HG02852 (cell line): ENCODE measurements at regions not wholly inside any gene's neighbourhood (a gene's known extent, or its start where the extent isn't known, plus 50 kb on each side); places are given as distances from the start of the nearest gene placed in this dataset.
"Not testable (repeated sequence)": the region's sequence is repeated elsewhere in the genome, so short reads cannot be mapped to it uniquely, and the experiment has no call there.

ENCODE experiments used
- ATAC-seq: cut with Tn5 transposase; IDR thresholded peaks from one replicate; pipeline ENCODE4 v1.9.1; 2021; ENCODE audit warnings: mild to moderate bottlenecking, moderate library complexity; ENCODE audit not compliant: unreplicated experiment

DNA sequence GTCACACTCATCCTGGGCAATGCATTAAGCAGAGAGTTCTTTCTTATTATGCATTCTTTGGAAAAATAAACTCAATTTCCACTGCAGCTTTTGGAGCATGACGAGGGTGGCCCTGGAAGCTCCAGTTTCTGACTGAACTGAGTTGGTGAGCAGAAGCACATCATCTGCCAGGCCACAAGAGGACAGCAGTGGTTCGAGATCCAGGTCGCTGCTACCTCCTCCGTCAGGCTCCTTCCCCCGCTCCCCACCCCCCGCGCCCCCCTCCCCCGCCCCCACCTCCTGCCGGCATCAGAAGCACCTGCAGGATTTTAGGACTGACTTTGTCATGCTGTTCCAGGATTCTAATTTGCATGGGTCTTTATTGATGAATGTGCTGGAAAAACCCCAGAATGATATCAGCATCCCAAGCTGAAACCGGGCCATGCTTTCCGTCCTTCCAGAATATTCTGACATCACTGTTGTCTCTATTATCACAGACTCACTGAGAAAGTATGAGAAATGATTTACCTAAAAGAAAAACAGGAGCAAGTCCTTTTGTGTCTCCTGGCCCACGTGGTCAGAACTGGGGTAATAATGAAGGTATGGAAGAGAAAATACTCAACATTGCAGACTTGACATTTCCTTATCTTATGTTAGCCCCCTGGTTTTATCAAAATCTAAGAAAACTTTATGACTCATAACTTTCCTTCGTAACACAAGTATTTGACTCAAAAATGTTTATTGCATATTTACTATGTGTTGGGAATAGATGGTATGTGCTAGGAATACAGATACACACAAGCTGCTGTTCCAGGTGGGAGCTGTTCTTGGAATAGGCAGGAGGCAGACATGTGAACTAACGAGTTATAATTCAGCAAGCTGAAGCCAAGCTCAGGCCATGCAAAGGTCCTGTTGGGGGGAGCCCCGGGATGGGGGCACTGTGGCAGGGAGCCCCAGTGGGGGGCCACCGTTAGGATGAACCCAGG, 220.2 kb upstream of the EXOC2 start:
- ATAC-seq = no peak

- no peak for ATAC-seq
Measured at GRCh38 chr6:907928-908327, 215.0 kb upstream of the EXOC2 start.

DNA sequence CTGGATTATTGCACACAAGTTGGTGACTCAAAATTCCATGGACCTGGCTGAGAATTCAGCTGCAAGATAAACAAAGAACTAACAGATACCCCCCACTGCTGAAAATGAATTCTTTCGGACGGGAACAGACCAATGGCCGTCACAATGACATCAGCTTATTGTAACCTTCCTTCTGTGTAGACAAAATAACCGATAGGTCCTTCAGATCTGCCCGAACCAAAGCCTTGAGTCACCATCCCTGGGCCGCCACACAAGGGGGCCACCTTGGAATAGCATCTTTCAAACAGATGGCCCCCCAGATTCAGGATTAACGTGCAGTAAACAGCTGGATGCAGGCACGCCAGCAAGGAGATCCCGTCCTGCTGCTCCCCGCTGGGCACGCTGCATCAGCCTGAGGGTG, 214.0 kb upstream of the EXOC2 start:
- ATAC-seq = no peak

GRCh38 chr6:905556-905955, 212.6 kb upstream of the EXOC2 start:
- no peak for ATAC-seq

- ATAC-seq = no peak
Measured at GRCh38 chr6:904994-905393, 212.1 kb upstream of the EXOC2 start.

- ATAC-seq = no peak
Measured at GRCh38 chr6:903761-904160, 210.8 kb upstream of the EXOC2 start.

- ATAC-seq = no peak
Measured at GRCh38 chr6:901696-902460, 208.9 kb upstream of the EXOC2 start.

DNA sequence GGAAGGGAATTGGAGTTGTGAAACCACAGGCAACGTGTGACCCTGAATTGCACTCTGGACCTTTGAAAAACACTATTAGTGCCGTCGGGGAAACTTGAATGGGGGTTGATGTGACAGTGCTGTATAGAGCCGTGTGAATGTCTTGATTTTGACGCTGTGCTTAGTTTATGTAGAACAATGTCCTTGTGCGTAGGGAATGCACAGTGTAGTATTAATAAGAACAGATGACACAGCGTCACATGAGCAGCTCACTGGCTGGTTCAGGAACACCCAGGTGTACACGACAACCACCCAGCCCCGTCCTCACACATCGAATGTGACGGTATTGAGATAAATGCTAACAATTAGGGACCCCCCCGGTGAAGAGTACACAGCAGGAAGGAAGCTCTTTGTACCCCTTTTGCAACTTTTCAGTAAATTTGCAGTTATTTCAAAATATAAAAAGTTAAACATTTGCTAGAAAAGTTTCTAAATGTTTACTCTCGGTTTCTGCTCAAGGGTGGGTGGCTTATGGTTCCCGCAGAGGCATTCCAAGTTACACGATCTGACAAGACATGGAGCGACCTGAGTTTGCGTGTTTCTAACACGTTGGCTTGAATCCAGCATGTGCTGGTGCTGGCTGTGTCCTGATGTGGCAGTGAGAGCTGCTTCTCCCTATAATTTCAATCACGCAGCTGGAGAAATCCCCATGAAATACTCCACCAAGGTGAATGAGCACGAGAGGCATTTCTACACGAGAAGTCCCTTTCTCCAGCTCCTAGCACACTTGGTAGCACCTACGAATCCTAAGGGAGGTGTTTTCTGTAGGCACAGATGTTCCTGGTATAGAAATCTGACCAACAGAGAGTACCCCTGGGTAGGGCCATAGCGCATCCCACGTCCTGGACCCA, 208.0 kb upstream of the EXOC2 start:
- ATAC-seq = no peak

DNA sequence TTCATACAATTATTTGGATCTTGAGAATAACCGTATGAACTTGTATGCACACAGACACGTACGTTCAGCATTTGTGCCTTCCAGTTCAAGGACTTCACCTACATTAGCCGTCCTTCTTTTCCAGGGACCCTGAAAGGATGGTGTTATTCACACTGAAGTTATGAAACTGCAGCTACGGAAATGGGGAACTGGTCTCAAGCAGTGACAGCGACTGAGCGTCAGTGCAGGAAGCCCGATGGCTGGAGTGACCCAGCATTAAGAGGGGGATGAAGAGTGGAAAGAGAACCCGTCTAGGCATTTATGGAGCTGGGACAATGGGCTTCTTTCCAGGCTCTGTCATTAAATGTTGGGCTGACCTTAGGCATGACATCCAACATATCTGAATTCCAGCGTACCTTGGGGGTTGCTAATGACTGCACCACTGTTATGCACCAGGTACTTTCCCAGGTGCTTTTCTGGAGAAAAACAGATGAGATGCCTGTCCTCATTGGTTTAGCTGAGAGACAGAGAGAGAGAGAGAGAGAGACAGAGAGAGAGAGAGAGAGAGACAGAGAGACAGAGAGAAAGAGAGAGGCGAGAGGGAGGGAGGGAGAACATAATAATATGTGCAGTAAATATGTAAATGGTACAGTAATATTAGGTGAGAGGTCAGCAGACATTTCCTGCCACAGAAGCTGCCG, 204.7 kb upstream of the EXOC2 start:
- peak; percentile 55 for ATAC-seq

DNA sequence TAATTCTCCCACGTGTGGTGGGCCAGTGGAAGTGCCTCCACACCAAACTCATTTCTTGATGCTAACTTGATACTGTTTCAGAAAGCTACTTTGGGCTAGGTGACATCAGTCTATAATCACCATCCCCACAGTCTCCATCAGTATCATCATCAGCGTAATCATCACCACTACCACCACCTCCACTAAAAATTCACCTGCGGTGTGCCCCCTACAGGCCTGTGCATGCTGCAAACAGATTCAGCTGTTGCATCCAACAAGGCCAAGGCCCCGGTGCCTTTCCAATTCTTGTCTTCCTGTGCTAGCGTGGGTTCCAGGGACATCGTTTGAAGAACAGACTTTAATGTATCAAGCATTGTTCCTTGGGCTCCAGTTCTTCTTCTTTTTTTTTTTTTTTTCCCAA, 201.3 kb upstream of the EXOC2 start:
- no peak for ATAC-seq

DNA sequence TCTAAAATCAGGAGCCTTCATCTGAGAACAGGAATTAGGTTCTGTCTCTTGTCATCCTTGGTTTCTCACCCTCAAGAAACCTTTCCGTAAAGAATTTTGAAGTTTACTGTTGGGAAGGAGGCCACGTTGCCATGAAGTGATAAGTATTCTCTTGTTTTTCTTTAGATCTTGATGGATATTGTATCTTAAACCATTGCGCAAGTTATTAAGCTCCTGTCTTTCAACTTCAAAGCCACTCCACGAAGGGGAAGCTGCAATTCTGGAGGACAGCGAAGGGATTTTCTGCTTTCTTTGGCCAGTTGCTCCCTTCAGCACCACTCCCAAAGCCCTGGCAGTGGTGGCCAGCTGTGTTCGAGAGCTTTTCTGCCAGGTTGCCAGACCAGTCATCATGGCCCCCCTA, 198.1 kb upstream of the EXOC2 start:
- ATAC-seq = no peak

DNA sequence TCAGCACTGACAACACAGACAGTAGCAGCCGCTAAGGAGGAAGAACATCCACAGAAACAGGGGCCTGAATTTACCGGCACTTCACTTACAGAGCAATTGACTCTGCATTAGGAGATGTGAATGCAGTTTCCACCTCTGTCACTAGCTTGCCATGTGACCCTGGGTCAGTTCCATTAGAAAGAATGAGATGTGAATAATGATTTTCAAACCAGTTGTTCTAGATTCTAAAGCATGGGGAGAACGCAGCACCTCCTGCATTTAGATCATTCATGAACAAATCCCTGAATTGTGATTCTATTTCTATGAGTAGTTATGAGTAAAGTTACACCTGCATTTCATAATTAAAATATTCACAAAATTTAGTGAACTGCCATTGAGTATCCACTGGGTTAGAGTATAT, 197.3 kb upstream of the EXOC2 start:
- no peak for ATAC-seq

DNA sequence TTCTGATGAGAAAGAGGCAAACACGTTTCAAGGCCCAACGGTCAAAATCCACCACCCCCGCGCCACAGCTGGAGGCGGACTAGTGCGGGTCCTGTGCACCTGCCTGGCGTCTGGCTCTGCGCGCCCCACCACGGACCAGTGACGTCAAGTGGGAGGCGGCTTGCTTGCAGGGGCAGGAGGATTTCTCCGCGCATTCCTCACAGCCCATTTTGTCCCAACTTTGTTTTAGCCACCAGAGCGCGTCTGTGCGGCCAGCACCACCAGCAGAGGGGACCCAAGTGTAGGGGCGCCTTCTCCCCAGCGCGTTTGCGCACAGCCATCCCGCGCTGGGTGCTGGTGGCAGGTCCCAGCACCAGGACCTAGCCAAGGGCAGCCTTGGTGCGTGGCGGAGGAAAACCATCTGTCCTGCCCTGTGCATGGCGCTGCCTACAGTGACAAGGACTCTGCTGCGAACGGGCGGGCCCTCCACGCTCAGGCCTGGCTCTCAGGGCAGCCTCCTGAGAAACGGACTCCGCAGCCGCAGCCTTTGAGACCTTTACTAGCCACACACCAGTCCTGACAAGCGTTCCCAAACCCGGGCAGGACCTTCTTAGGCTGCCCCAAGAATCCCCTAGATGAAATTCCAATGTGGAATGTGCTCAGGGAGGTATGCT, 194.8 kb upstream of the EXOC2 start:
- no peak for ATAC-seq

DNA sequence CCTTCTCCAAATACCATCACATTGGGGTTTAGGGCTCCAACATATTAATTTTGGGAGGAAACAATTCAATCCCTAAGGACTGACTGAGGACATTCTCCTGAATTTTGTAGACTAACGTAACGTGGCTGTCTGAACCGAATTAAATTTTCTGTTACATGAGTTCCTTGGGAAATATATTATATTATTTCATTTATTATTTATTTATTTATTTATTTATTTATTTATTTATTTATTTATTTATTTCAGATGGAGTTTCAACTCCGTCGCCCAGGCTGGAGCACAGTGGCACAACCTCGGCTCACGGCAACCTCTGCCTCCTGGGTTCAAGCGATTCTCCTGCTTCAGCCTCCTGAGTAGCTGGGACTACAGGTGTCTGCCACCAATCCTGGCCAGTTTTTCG, 193.2 kb upstream of the EXOC2 start:
- ATAC-seq = not testable (repeated sequence)

DNA sequence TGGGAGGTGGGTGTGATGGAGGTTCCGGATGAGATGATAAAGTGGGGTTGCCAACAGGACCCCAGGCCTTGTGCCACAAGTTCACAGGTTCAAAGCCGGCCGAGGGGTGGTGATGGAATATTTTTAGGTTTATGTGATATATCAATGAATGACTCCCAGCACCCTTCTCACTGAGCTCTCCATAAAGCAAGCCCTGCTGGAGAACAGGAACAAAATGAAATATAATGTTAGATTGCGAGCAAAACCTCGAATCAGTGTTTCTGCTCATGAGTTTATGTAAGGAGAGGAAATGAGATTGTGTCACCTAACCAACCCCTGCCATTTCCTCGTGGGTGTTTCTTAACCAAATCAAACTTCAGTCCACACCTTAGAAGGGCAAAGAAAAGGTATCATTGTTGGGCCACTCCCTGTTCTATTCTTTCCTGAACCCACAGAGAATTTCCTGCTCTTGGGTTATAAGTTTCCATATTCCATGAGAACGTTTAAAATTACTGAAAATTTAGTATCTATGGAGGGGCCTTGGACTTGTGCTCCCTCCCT, 192.2 kb upstream of the EXOC2 start:
- ATAC-seq = no peak

GRCh38 chr6:884570-884969, 191.6 kb upstream of the EXOC2 start:
- no peak for ATAC-seq

GRCh38 chr6:882084-882598, 189.2 kb upstream of the EXOC2 start:
- ATAC-seq = no peak

GRCh38 chr6:878179-878578, 185.2 kb upstream of the EXOC2 start:
- ATAC-seq = no peak

- ATAC-seq = no peak
Measured at GRCh38 chr6:875012-875411, 182.1 kb upstream of the EXOC2 start.
